Limb (tissue), 2 donors: ENCODE measurements at regions not wholly inside any gene's neighbourhood (a gene's known extent, or its start where the extent isn't known, plus 50 kb on each side); places are given as distances from the start of the nearest gene placed in this dataset.
A peak's percentile ranks its signal among the peaks of the same experiment; 100 is the strongest.

ENCODE experiments used
- DNase-seq, 2 donors: peaks; one replicate each; pipeline ENCODE4 v3.0.0-alpha.2; 2016; ENCODE audit errors: extremely low spot score in 2 of 2

- no peak for DNase-seq
These were observed 185.8 kb downstream of the PCSK1 start for GRCh38 chr5:96247097-96247701.

- DNase-seq = no peak
These were observed 187.6 kb downstream of the PCSK1 start for GRCh38 chr5:96245140-96246091.

- DNase-seq = no peak
These were observed 188.4 kb downstream of the PCSK1 start for GRCh38 chr5:96244696-96245095.

- no peak for DNase-seq
These were observed 189.2 kb downstream of the PCSK1 start for GRCh38 chr5:96243862-96244261.

GRCh38 chr5:96243203-96243602, 189.8 kb downstream of the PCSK1 start:
- no peak for DNase-seq

GRCh38 chr5:96242571-96242970, 190.5 kb downstream of the PCSK1 start:
- no peak for DNase-seq

- no peak for DNase-seq
These were observed 196.2 kb downstream of the PCSK1 start for GRCh38 chr5:96236831-96237230.

- no peak for DNase-seq
These were observed 197.0 kb downstream of the PCSK1 start for GRCh38 chr5:96236051-96236450.

- DNase-seq = no peak
These were observed 197.8 kb downstream of the PCSK1 start for GRCh38 chr5:96235008-96235910.

- no peak for DNase-seq
These were observed 200.4 kb downstream of the PCSK1 start for GRCh38 chr5:96232602-96233001.

- DNase-seq = no peak
These were observed 203.9 kb downstream of the PCSK1 start for GRCh38 chr5:96229188-96229587.

- no peak for DNase-seq
These were observed 204.6 kb downstream of the PCSK1 start for GRCh38 chr5:96228408-96228807.

GRCh38 chr5:96227957-96228356, 205.1 kb downstream of the PCSK1 start:
- DNase-seq = no peak

GRCh38 chr5:96226941-96227552, 206.0 kb downstream of the PCSK1 start:
- DNase-seq = peak in 1 of 2 donors; percentile 78

- DNase-seq = no peak
These were observed 210.9 kb downstream of the PCSK1 start for GRCh38 chr5:96222129-96222528.

- DNase-seq = no peak
These were observed 212.2 kb downstream of the PCSK1 start for GRCh38 chr5:96220610-96221390.

- no peak for DNase-seq
These were observed 213.3 kb downstream of the PCSK1 start for GRCh38 chr5:96219580-96220281.

GRCh38 chr5:96218653-96219052, 214.4 kb downstream of the PCSK1 start:
- no peak for DNase-seq

GRCh38 chr5:96214442-96215197, 218.4 kb downstream of the PCSK1 start:
- no peak for DNase-seq
